Gastroesophageal sphincter (tissue), 3 donors: ENCODE measurements at regions not wholly inside any gene's neighbourhood (a gene's known extent, or its start where the extent isn't known, plus 50 kb on each side); places are given as distances from the start of the nearest gene placed in this dataset.

Experiments
- POLR2A ChIP-seq, 2 donors: fragments of 450-650 bp; IDR thresholded peaks; one replicate each; pipeline ENCODE4 v1.6.1; 2017; ENCODE audit warnings: antibody characterized with exemption in 2 of 2, mild to moderate bottlenecking in 2 of 2, moderate library complexity in 1 of 2
- TF ChIP-seq, protein P1 (sequence below), 4 experiments: fragments of 200-600 bp in 2 of 4; fragments of 450-650 bp in 2 of 4; sonication (generic) in 1 of 4; IDR thresholded peaks; one replicate each; pipeline ENCODE4 v1.5.1; 2017 to 2019; ENCODE audit warnings: antibody characterized with exemption in 4 of 4, mild to moderate bottlenecking in 2 of 4, moderate library complexity in 2 of 4

DNA sequence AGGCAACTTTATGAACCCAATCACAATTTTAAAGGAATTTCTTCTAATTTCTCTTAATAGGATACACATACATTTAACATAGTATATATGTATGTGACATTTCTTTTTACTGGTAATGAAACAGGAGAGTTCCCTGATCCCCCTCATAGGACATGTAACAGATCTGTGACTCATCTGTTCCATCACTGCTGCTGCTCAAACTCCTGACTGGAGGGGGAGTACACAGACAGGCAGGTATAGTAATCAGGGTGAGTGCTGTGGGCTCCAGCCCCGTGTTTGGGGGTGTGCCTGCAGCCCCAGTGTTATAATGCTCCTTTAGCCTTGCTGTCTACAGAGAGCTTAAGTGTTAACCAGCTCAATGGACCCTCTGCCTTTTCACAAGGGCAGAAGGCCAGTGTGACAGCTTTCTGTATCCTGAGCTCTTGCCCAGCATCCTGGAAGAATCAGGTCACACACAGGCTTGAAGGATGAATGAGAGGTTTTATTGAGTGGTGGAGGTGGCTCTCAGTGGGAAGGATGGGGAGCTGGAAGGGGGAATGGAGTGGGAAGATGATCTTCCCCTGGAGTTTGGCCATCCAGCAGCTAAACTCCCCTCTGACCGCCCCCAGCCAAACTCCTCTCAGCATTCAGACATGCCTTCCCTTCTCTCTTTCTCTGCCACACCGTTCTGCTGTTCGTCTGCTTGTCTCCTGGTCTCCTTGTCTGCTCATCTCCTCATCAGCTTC lies 161.3 kb downstream of the ZNF608 start:
- TF ChIP-seq, protein P1, sequence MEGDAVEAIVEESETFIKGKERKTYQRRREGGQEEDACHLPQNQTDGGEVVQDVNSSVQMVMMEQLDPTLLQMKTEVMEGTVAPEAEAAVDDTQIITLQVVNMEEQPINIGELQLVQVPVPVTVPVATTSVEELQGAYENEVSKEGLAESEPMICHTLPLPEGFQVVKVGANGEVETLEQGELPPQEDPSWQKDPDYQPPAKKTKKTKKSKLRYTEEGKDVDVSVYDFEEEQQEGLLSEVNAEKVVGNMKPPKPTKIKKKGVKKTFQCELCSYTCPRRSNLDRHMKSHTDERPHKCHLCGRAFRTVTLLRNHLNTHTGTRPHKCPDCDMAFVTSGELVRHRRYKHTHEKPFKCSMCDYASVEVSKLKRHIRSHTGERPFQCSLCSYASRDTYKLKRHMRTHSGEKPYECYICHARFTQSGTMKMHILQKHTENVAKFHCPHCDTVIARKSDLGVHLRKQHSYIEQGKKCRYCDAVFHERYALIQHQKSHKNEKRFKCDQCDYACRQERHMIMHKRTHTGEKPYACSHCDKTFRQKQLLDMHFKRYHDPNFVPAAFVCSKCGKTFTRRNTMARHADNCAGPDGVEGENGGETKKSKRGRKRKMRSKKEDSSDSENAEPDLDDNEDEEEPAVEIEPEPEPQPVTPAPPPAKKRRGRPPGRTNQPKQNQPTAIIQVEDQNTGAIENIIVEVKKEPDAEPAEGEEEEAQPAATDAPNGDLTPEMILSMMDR (IDR thresholded peaks at IDR 0.05) = no peak
- TF ChIP-seq POLR2A (IDR thresholded peaks at IDR 0.05) = no peak
